HG02981 (cell line): ENCODE measurements at regions not wholly inside any gene's neighbourhood (a gene's known extent, or its start where the extent isn't known, plus 50 kb on each side); places are given as distances from the start of the nearest gene placed in this dataset.
"Not testable (repeated sequence)": the region's sequence is repeated elsewhere in the genome, so short reads cannot be mapped to it uniquely, and the experiment has no call there.

Experiments
- ATAC-seq: cut with Tn5 transposase; IDR thresholded peaks from one replicate; pipeline ENCODE4 v1.9.1; 2021; ENCODE audit warnings: mild to moderate bottlenecking, moderate library complexity; ENCODE audit not compliant: unreplicated experiment

- no peak for ATAC-seq
Measured at GRCh38 chr17:20935740-20936139, 107.1 kb downstream of the USP22 start.

- no peak for ATAC-seq
Measured at GRCh38 chr17:20938244-20938643, 104.6 kb downstream of the USP22 start.

DNA sequence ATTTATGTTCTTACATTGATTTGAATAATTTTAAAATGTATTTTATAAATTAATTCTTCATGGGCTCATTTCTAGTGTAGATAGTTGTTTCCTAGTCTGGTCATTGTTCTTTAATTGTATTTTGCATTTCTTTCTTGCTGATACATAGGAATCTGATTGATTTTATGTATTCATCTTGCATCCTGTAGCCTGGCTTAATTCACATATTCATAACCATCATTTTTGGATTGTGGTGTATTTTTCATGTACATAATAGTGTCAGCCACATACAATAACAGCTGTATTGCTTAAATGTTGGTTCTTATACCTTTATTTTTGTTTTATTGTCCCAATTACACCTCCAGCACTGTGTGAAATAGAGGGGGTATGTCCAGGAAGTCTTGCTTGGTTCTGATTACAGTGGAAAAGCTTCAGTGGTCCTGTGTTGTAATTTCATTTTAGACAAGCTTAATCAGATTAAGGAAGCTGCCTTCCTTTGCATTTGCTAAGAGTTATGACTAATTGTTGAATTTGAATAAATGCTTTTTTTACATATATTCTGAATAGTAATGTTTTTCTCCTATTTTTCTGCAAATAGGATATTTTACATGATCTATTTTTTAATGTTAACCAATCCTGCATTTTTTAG, 103.7 kb downstream of the USP22 start:
- no peak for ATAC-seq

DNA sequence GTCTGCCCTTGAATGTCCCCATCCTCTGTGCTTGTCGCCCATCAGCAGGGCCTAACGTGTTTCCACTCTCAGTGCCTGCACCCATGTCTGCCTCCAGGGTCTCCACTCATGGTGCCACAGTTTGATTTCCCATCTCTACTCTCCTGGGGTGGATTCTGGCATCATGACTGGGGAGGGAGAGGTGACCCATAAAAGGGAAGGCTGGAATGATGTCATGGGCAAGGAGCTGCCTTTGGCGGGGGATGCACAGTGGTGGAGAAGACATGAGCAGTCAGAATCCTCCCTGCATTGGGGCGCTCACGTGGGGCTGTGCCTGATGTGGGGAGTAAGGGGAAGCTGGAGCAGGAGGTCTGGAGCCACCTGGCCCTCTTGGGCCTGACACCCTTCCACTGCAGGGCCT, 100.9 kb downstream of the USP22 start:
- no peak for ATAC-seq

- no peak for ATAC-seq
Measured at GRCh38 chr17:20944014-20944865, 98.6 kb downstream of the USP22 start.

DNA sequence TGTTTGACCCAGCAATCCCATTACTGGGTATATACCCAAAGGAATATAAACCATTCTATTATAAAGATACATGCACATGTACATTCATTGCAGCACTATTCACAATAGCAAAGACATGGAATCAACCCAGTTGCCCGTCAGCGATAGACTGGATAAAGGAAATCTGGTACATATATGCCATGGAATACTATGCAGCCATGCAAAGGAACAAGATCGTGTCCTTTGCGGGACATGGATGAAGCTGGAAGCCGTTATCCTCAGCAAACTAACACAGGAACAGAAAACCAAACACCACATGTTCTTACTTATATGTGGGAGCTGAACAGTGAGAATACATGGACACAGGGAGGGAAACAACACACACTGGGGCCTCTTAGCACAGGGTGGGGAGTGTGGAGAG, 95.1 kb downstream of the USP22 start:
- not testable (repeated sequence) for ATAC-seq

DNA sequence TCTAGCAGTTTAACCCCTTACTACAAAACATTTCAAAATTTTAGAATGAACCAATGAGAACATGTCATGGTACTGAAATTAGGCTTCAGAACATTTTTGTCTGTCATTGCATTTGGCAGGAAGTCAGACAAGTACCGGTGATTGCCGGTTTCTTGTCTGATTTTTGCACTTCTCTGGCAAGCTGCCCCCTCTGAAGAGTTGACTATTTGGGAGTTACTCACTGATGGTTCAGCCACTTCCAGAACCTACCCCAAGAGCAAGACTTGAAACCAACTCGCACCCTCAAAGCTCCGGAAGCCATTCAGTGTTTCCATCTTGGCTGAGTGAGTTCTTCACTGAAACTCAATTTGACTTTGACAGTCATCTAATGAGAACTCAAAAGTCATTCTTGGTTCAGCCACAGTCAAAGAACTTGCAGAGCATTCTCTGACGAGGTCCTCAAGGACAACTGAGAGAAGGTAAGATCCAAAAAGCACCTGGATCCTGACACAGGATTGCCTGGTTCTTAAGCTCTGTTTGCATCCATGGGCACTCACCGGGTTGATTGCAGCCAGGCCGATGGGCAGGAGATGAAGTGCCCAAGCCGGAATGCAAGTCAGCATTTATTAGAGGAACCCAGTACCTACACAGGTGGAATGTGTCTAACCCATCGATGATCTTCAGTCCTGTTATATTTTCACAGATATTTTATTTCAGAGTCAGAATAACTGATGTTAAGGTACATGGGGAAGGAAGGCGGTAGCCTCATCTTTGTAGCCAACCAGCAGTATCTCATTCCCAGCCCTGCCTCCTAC, 93.6 kb downstream of the USP22 start:
- ATAC-seq, result no peak
